ENCODE measurements at regions not wholly inside any gene's neighbourhood (a gene's known extent, or its start where the extent isn't known, plus 50 kb on each side); places are given as distances from the start of the nearest gene placed in this dataset.

DNA sequence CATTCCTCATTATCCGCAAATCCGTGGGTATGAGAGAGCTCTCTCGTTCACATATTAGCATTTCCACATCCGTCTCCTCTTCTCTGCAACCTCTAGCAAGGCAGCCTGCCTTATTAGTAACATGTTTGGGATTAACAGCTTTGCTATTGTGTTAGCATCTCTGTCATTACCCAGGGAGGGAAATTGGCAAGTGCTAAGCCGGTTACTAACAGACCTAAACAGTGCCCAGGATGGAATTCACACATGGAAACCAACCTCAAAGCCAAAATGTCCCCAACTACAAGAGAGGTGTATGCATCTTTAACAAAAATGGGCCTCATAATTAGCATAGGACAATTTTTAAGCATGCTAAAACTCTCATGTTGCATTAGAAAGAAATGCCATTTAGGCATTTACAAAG is 309.0 kb upstream of the MEIS1 start:
- BruUV-seq (replicated peaks) = no TSS peak
- TF ChIP-seq NFE2L2 (IDR thresholded peaks at IDR 0.05; ENCODE audit: low read depth, low read length) = no peak
- no peak for TF ChIP-seq FOS (IDR thresholded peaks at IDR 0.05; ENCODE audit: low read depth, low read length)
- no peak for TF ChIP-seq CEBPB (IDR thresholded peaks at IDR 0.05; ENCODE audit: low read depth, low read length)
- TF ChIP-seq SMC3 (IDR thresholded peaks at IDR 0.05; ENCODE audit: low read depth, low read length) = no peak
- TF ChIP-seq RCOR1 (IDR thresholded peaks at IDR 0.05; ENCODE audit: insufficient replicate concordance, low read length) = no peak
- no peak for TF ChIP-seq MXI1 (IDR thresholded peaks at IDR 0.05; ENCODE audit: borderline replicate concordance, low read depth, low read length)
- TF ChIP-seq RAD21 (IDR thresholded peaks at IDR 0.05; ENCODE audit: low read length) = no peak
- TF ChIP-seq BHLHE40 (IDR thresholded peaks at IDR 0.05; ENCODE audit: low read depth, low read length) = no peak
- TF ChIP-seq MAFK (IDR thresholded peaks at IDR 0.05; ENCODE audit: low read depth, low read length) = no peak
- TF ChIP-seq RFX5 (IDR thresholded peaks at IDR 0.05; ENCODE audit: low read depth, low read length) = no peak
- TF ChIP-seq CHD1 (IDR thresholded peaks at IDR 0.05; ENCODE audit: low read depth, low read length) = no peak
- TF ChIP-seq MAZ (IDR thresholded peaks at IDR 0.05; ENCODE audit: borderline replicate concordance, low read depth, low read length) = no peak
- no peak for TF ChIP-seq POLR2A (IDR thresholded peaks at IDR 0.05; ENCODE audit: low read depth, low read length)
- TF ChIP-seq, protein P1, sequence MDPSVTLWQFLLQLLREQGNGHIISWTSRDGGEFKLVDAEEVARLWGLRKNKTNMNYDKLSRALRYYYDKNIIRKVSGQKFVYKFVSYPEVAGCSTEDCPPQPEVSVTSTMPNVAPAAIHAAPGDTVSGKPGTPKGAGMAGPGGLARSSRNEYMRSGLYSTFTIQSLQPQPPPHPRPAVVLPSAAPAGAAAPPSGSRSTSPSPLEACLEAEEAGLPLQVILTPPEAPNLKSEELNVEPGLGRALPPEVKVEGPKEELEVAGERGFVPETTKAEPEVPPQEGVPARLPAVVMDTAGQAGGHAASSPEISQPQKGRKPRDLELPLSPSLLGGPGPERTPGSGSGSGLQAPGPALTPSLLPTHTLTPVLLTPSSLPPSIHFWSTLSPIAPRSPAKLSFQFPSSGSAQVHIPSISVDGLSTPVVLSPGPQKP (IDR thresholded peaks at IDR 0.05; ENCODE audit: borderline replicate concordance, low read depth, low read length) = no peak
- TF ChIP-seq, protein P2, sequence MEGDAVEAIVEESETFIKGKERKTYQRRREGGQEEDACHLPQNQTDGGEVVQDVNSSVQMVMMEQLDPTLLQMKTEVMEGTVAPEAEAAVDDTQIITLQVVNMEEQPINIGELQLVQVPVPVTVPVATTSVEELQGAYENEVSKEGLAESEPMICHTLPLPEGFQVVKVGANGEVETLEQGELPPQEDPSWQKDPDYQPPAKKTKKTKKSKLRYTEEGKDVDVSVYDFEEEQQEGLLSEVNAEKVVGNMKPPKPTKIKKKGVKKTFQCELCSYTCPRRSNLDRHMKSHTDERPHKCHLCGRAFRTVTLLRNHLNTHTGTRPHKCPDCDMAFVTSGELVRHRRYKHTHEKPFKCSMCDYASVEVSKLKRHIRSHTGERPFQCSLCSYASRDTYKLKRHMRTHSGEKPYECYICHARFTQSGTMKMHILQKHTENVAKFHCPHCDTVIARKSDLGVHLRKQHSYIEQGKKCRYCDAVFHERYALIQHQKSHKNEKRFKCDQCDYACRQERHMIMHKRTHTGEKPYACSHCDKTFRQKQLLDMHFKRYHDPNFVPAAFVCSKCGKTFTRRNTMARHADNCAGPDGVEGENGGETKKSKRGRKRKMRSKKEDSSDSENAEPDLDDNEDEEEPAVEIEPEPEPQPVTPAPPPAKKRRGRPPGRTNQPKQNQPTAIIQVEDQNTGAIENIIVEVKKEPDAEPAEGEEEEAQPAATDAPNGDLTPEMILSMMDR (conservative IDR thresholded peaks at IDR 0.05; ENCODE audit: low read depth, low read length) = no peak
- TF ChIP-seq, protein P3, sequence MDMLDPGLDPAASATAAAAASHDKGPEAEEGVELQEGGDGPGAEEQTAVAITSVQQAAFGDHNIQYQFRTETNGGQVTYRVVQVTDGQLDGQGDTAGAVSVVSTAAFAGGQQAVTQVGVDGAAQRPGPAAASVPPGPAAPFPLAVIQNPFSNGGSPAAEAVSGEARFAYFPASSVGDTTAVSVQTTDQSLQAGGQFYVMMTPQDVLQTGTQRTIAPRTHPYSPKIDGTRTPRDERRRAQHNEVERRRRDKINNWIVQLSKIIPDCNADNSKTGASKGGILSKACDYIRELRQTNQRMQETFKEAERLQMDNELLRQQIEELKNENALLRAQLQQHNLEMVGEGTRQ (IDR thresholded peaks at IDR 0.05; ENCODE audit: low read depth, low read length) = no peak
- CTCF ChIA-PET = no interaction called here

More for the DNA sequence above, 309.0 kb upstream of the MEIS1 start:
- Histone ChIP-seq H2BK120ac (ENCODE audit: low read depth, low read length) (no peak overlapping the region), H3K9me3 (ENCODE audit: control insufficient read depth, insufficient read depth, low read length) (no peaks in the 10 kb centered on the region), H3K18ac (ENCODE audit: low read depth, low read length) (no peak overlapping the region), H3K4me3 (ENCODE audit: insufficient read depth, low read depth, low read length) (no peak overlapping the region), H2AK9ac (replicated peaks; ENCODE audit: low read depth, low read length, poor library complexity) (no peak overlapping the region), H3K4ac (ENCODE audit: low read depth, low read length) (no peak overlapping the region), H4K5ac (ENCODE audit: low read depth, low read length) (no peak overlapping the region), H4K91ac (ENCODE audit: insufficient read depth, low read depth, low read length) (no peak overlapping the region), H2BK20ac (ENCODE audit: low read depth, low read length) (no peak overlapping the region), H2AFZ (replicated peaks; ENCODE audit: low read length, poor library complexity) (no peak overlapping the region), H3K27ac (ENCODE audit: insufficient read depth, low read length) (no peak overlapping the region), H3K27me3 (ENCODE audit: control insufficient read depth, insufficient read depth, low read length) (peaks cover 5% of the 10 kb centered on the region), H3K36me3 (ENCODE audit: control insufficient read depth, insufficient read depth, low read length) (no peaks in the 10 kb centered on the region), H3K14ac (replicated peaks; ENCODE audit: low read depth, low read length) (no peak overlapping the region), H3K9ac (ENCODE audit: low read depth, low read length) (no peak overlapping the region), H4K8ac (ENCODE audit: low read depth in 2 of 2, low read length in 2 of 2) (no peak overlapping the region), H4K20me1 (ENCODE audit: insufficient read depth, low read length) (no peaks in the 10 kb centered on the region), H2BK15ac (ENCODE audit: low read depth, low read length) (no peak overlapping the region), H2BK5ac (ENCODE audit: low read depth, low read length, poor library complexity, severe bottlenecking) (no peak overlapping the region), H3K79me1 (ENCODE audit: low read depth in 1 of 2, low read length in 2 of 2) (no peaks in the 10 kb centered on the region), H3K56ac (ENCODE audit: extremely low read depth, insufficient read depth, low read length) (no peak overlapping the region), H3K4me1 (ENCODE audit: control insufficient read depth, insufficient read depth, low read length) (no peaks in the 10 kb centered on the region), H3K23ac (ENCODE audit: low read depth, low read length) (no peak overlapping the region), H2AK5ac (ENCODE audit: low read depth, low read length) (no peak overlapping the region), H3K4me2 (ENCODE audit: low read depth, low read length) (no peak overlapping the region), H3K9me1 (ENCODE audit: insufficient read depth, low read length) (no peaks in the 10 kb centered on the region)
- in situ Hi-C loops (cut with MboI; ENCODE audit: low sequenced_read_pairs) = no loop called here
- dilution Hi-C loops (cut with HindIII; ENCODE audit: low sequenced_read_pairs, unreplicated experiment) = no loop called here
- WGBS, 2 experiments (ENCODE audit: extremely low coverage in 2 of 2, insufficient read length in 1 of 2) = no CpG with 5 or more reads among the region's 5 CpGs
- POLR2A ChIA-PET (ENCODE audit: unreplicated experiment) = no interaction called here
- ATAC-seq (ENCODE audit: low read depth) (no peak), DNase-seq (no peak)
- intact Hi-C loops (cut with micrococcal nuclease) = no loop called here

Data from IMR-90 (cell line).